Tibial artery (tissue), 4 donors: ENCODE measurements at regions not wholly inside any gene's neighbourhood (a gene's known extent, or its start where the extent isn't known, plus 50 kb on each side); places are given as distances from the start of the nearest gene placed in this dataset.

Experiments used
- DNase-seq, 2 donors: peaks; one replicate each; pipeline ENCODE4 v3.0.0-alpha.2; 2019
- H3K27ac ChIP-seq, 2 donors: fragments of 200-600 bp; sonication (generic) in 1 of 2; 1 replicate in 1 of 2; 2 replicates in 1 of 2; pipeline ENCODE4 v1.5.1; 2018 to 2019; ENCODE audit warnings: mild to moderate bottlenecking in 1 of 2
- H3K27me3 ChIP-seq, 2 donors: fragments of 200-600 bp; sonication (generic) in 1 of 2; one replicate each; pipeline versions ENCODE4 v1.5.1 to v1.6.0; 2016 to 2019
- H3K36me3 ChIP-seq, 3 donors: fragments of 200-600 bp; sonication (generic) in 2 of 3; one replicate each; pipeline ENCODE4 v1.5.1; 2016 to 2019; ENCODE audit warnings: mild to moderate bottlenecking in 2 of 3
- H3K4me1 ChIP-seq, 4 donors: fragments of 200-600 bp; sonication (generic) in 2 of 4; 1 replicate in 3 of 4; 2 replicates in 1 of 4; pipeline ENCODE4 v1.5.1; 2016 to 2019
- H3K4me3 ChIP-seq, 2 donors: fragments of 200-600 bp; sonication (generic) in 1 of 2; 1 replicate in 1 of 2; 2 replicates in 1 of 2; pipeline ENCODE4 v1.5.1; 2018 to 2019; ENCODE audit warnings: mild to moderate bottlenecking in 2 of 2
- H3K9me3 ChIP-seq, 3 donors: fragments of 200-600 bp; sonication (generic) in 1 of 3; one replicate each; pipeline ENCODE4 v1.5.1; 2016 to 2019
- CTCF ChIP-seq, 2 experiments: fragments of 200-600 bp in 1 of 2; fragments of 450-650 bp in 1 of 2; IDR thresholded peaks; one replicate each; pipeline ENCODE4 v1.5.1; 2017 to 2019; ENCODE audit warnings: antibody characterized with exemption in 2 of 2, mild to moderate bottlenecking in 1 of 2, moderate library complexity in 1 of 2
- intact Hi-C: fragments of 100-400 bp; cut with DNase I; formaldehyde crosslinking; loops from one replicate; pipeline ENCODE4 v1.15.0; 2023; ENCODE audit warnings: low total_unique reads

- TF ChIP-seq CTCF (IDR thresholded peaks at IDR 0.05), result no peak
- Histone ChIP-seq H3K4me1 (no peaks in the 10 kb centered on the region), H3K9me3 (no peaks in the 10 kb centered on the region), H3K27ac (no peak overlapping the region), H3K4me3 (no peak overlapping the region), H3K36me3 (no peaks in the 10 kb centered on the region), H3K27me3 (peaks cover 0 to 3% of the 10 kb centered on the region in 2 donors)
- DNase-seq, result no peak
- intact Hi-C loops, result no loop called here
These were observed 264.6 kb downstream of the HS3ST3A1 start for GRCh38 chr17:13337151-13337550.

- Histone ChIP-seq H3K4me1 (no peaks in the 10 kb centered on the region), H3K27ac (no peak overlapping the region), H3K9me3 (no peaks in the 10 kb centered on the region), H3K36me3 (no peaks in the 10 kb centered on the region), H3K27me3 (no peaks in the 10 kb centered on the region), H3K4me3 (no peak overlapping the region)
- TF ChIP-seq CTCF (IDR thresholded peaks at IDR 0.05), result no peak
- intact Hi-C loops, result no loop called here
- no peak for DNase-seq
These were observed 267.4 kb downstream of the HS3ST3A1 start for GRCh38 chr17:13334374-13334773.

GRCh38 chr17:13333661-13334060, 268.1 kb downstream of the HS3ST3A1 start:
- Histone ChIP-seq H3K36me3 (no peaks in the 10 kb centered on the region), H3K9me3 (no peaks in the 10 kb centered on the region), H3K27ac (no peak overlapping the region), H3K27me3 (no peaks in the 10 kb centered on the region), H3K4me3 (no peak overlapping the region), H3K4me1 (no peaks in the 10 kb centered on the region)
- no peak for DNase-seq
- intact Hi-C loops, result no loop called here
- no peak for TF ChIP-seq CTCF (IDR thresholded peaks at IDR 0.05)

- Histone ChIP-seq H3K4me3 (no peak overlapping the region), H3K27me3 (no peaks in the 10 kb centered on the region), H3K4me1 (no peaks in the 10 kb centered on the region), H3K27ac (no peak overlapping the region), H3K36me3 (no peaks in the 10 kb centered on the region), H3K9me3 (no peaks in the 10 kb centered on the region)
- no peak for TF ChIP-seq CTCF (IDR thresholded peaks at IDR 0.05)
- DNase-seq, result no peak
- intact Hi-C loops, result no loop called here
These were observed 269.5 kb downstream of the HS3ST3A1 start for GRCh38 chr17:13332207-13332606.

GRCh38 chr17:13329421-13329820, 272.3 kb downstream of the HS3ST3A1 start:
- TF ChIP-seq CTCF (IDR thresholded peaks at IDR 0.05), result no peak
- intact Hi-C loops, result no loop called here
- Histone ChIP-seq H3K4me1 (no peaks in the 10 kb centered on the region), H3K36me3 (no peaks in the 10 kb centered on the region), H3K9me3 (no peaks in the 10 kb centered on the region), H3K27me3 (no peaks in the 10 kb centered on the region), H3K4me3 (no peak overlapping the region), H3K27ac (no peak overlapping the region)
- DNase-seq, result no peak

- DNase-seq, result no peak
- Histone ChIP-seq H3K27ac (no peak overlapping the region), H3K36me3 (no peaks in the 10 kb centered on the region), H3K4me1 (no peaks in the 10 kb centered on the region), H3K9me3 (no peaks in the 10 kb centered on the region), H3K4me3 (no peak overlapping the region), H3K27me3 (no peaks in the 10 kb centered on the region)
- intact Hi-C loops, result no loop called here
- no peak for TF ChIP-seq CTCF (IDR thresholded peaks at IDR 0.05)
These were observed 277.7 kb downstream of the HS3ST3A1 start for GRCh38 chr17:13323990-13324389.
